ENCODE measurements at regions not wholly inside any gene's neighbourhood (a gene's known extent, or its start where the extent isn't known, plus 50 kb on each side); places are given as distances from the start of the nearest gene placed in this dataset.

GRCh38 chr16:73738266-73738665 is 558.3 kb upstream of the PSMD7 start:
- Histone ChIP-seq H3K27me3 (ENCODE audit: control insufficient read depth in 1 of 2, insufficient read depth in 2 of 2, low read length in 1 of 2) (no peaks in the 10 kb centered on the region), H3K27ac (ENCODE audit: low read depth in 1 of 2, low read length in 2 of 2) (no peak overlapping the region), H3K36me3 (ENCODE audit: control insufficient read depth in 1 of 2, insufficient read depth in 2 of 2, low read length in 1 of 2) (no peaks in the 10 kb centered on the region), H3K9me3 (ENCODE audit: control insufficient read depth, low read length) (peaks cover 2% of the 10 kb centered on the region), H3K4me3 (ENCODE audit: low read length in 2 of 2) (no peak overlapping the region), H3K4me1 (ENCODE audit: control insufficient read depth in 1 of 2, insufficient read depth in 2 of 2, low read length in 2 of 2) (peaks cover 0 to 1% of the 10 kb centered on the region in 2 donors)
- 92% methylated on average over 4 of the region's 4 CpGs for WGBS, 2 donors
- intact Hi-C loops (cut with DNase I): no loop called here
- DNase-seq: no peak
- no peak for ATAC-seq (ENCODE audit: low FRiP score)

GRCh38 chr16:73737637-73738036 is 559.0 kb upstream of the PSMD7 start:
- WGBS, 2 donors: 68 to 75% methylated on average over 3 of the region's 3 CpGs
- intact Hi-C loops (cut with DNase I): no loop called here
- DNase-seq (no peak), ATAC-seq (ENCODE audit: low FRiP score) (no peak)
- Histone ChIP-seq H3K4me1 (ENCODE audit: control insufficient read depth in 1 of 2, insufficient read depth in 2 of 2, low read length in 2 of 2) (peaks cover 0 to 1% of the 10 kb centered on the region in 2 donors), H3K9me3 (ENCODE audit: control insufficient read depth, low read length) (peaks cover 2% of the 10 kb centered on the region), H3K27me3 (ENCODE audit: control insufficient read depth in 1 of 2, insufficient read depth in 2 of 2, low read length in 1 of 2) (no peaks in the 10 kb centered on the region), H3K4me3 (ENCODE audit: low read length in 2 of 2) (no peak overlapping the region), H3K27ac (ENCODE audit: low read depth in 1 of 2, low read length in 2 of 2) (no peak overlapping the region), H3K36me3 (ENCODE audit: control insufficient read depth in 1 of 2, insufficient read depth in 2 of 2, low read length in 1 of 2) (no peaks in the 10 kb centered on the region)

GRCh38 chr16:73735954-73736353 is 560.7 kb upstream of the PSMD7 start:
- DNase-seq (no peak), ATAC-seq (ENCODE audit: low FRiP score) (no peak)
- H3K4me3 ChIP-seq (ENCODE audit: low read length in 2 of 2): no peak overlapping the region
- H3K36me3 ChIP-seq (ENCODE audit: control insufficient read depth in 1 of 2, insufficient read depth in 2 of 2, low read length in 1 of 2): no peaks in the 10 kb centered on the region
- H3K27me3 ChIP-seq (ENCODE audit: control insufficient read depth in 1 of 2, insufficient read depth in 2 of 2, low read length in 1 of 2): no peaks in the 10 kb centered on the region
- no peak overlapping the region for H3K27ac ChIP-seq (ENCODE audit: low read depth in 1 of 2, low read length in 2 of 2)
- intact Hi-C loops (cut with DNase I): no loop called here
- peaks cover 2% of the 10 kb centered on the region for H3K9me3 ChIP-seq (ENCODE audit: control insufficient read depth, low read length)
- 85 to 97% methylated on average over 1 of the region's 1 CpG for WGBS, 2 donors
- peaks cover 0 to 1% of the 10 kb centered on the region in 2 donors for H3K4me1 ChIP-seq (ENCODE audit: control insufficient read depth in 1 of 2, insufficient read depth in 2 of 2, low read length in 2 of 2)

GRCh38 chr16:73735018-73735417 is 561.6 kb upstream of the PSMD7 start:
- 64 to 65% methylated on average over 3 of the region's 3 CpGs for WGBS, 2 donors
- Histone ChIP-seq H3K4me3 (ENCODE audit: low read length in 2 of 2) (no peak overlapping the region), H3K27ac (ENCODE audit: low read depth in 1 of 2, low read length in 2 of 2) (no peak overlapping the region), H3K9me3 (ENCODE audit: control insufficient read depth, low read length) (peaks cover 2% of the 10 kb centered on the region), H3K4me1 (ENCODE audit: control insufficient read depth in 1 of 2, insufficient read depth in 2 of 2, low read length in 2 of 2) (peaks cover 0 to 1% of the 10 kb centered on the region in 2 donors), H3K27me3 (ENCODE audit: control insufficient read depth in 1 of 2, insufficient read depth in 2 of 2, low read length in 1 of 2) (no peaks in the 10 kb centered on the region), H3K36me3 (ENCODE audit: control insufficient read depth in 1 of 2, insufficient read depth in 2 of 2, low read length in 1 of 2) (no peaks in the 10 kb centered on the region)
- intact Hi-C loops (cut with DNase I): no loop called here
- DNase-seq (no peak), ATAC-seq (ENCODE audit: low FRiP score) (no peak)

GRCh38 chr16:73732681-73733080 is 563.9 kb upstream of the PSMD7 start:
- H3K27me3 ChIP-seq (ENCODE audit: control insufficient read depth in 1 of 2, insufficient read depth in 2 of 2, low read length in 1 of 2): no peaks in the 10 kb centered on the region
- H3K27ac ChIP-seq (ENCODE audit: low read depth in 1 of 2, low read length in 2 of 2): no peak overlapping the region
- DNase-seq (no peak), ATAC-seq (ENCODE audit: low FRiP score) (no peak)
- no peaks in the 10 kb centered on the region for H3K9me3 ChIP-seq (ENCODE audit: control insufficient read depth, low read length)
- H3K4me1 ChIP-seq (ENCODE audit: control insufficient read depth in 1 of 2, insufficient read depth in 2 of 2, low read length in 2 of 2): peaks cover 0 to 1% of the 10 kb centered on the region in 2 donors
- H3K4me3 ChIP-seq (ENCODE audit: low read length in 2 of 2): no peak overlapping the region
- H3K36me3 ChIP-seq (ENCODE audit: control insufficient read depth in 1 of 2, insufficient read depth in 2 of 2, low read length in 1 of 2): no peaks in the 10 kb centered on the region
- intact Hi-C loops (cut with DNase I): no loop called here
- WGBS, 2 donors: 98% methylated on average over 2 of the region's 2 CpGs

GRCh38 chr16:73732143-73732542 is 564.5 kb upstream of the PSMD7 start:
- intact Hi-C loops (cut with DNase I): no loop called here
- ATAC-seq (ENCODE audit: low FRiP score) (no peak), DNase-seq (no peak)
- peaks cover 0 to 1% of the 10 kb centered on the region in 2 donors for H3K4me1 ChIP-seq (ENCODE audit: control insufficient read depth in 1 of 2, insufficient read depth in 2 of 2, low read length in 2 of 2)
- H3K9me3 ChIP-seq (ENCODE audit: control insufficient read depth, low read length): no peaks in the 10 kb centered on the region
- no peaks in the 10 kb centered on the region for H3K36me3 ChIP-seq (ENCODE audit: control insufficient read depth in 1 of 2, insufficient read depth in 2 of 2, low read length in 1 of 2)
- H3K27me3 ChIP-seq (ENCODE audit: control insufficient read depth in 1 of 2, insufficient read depth in 2 of 2, low read length in 1 of 2): no peaks in the 10 kb centered on the region
- H3K4me3 ChIP-seq (ENCODE audit: low read length in 2 of 2): no peak overlapping the region
- H3K27ac ChIP-seq (ENCODE audit: low read depth in 1 of 2, low read length in 2 of 2): no peak overlapping the region
- WGBS, 2 donors: 94 to 95% methylated on average over 1 of the region's 1 CpG

GRCh38 chr16:73730481-73731090 is 566.0 kb upstream of the PSMD7 start:
- peaks cover 0 to 1% of the 10 kb centered on the region in 2 donors for H3K4me1 ChIP-seq (ENCODE audit: control insufficient read depth in 1 of 2, insufficient read depth in 2 of 2, low read length in 2 of 2)
- no peaks in the 10 kb centered on the region for H3K27me3 ChIP-seq (ENCODE audit: control insufficient read depth in 1 of 2, insufficient read depth in 2 of 2, low read length in 1 of 2)
- WGBS, 2 donors: 95% methylated on average over 15 of the region's 15 CpGs
- H3K27ac ChIP-seq (ENCODE audit: low read depth in 1 of 2, low read length in 2 of 2): no peak overlapping the region
- intact Hi-C loops (cut with DNase I): no loop called here
- H3K36me3 ChIP-seq (ENCODE audit: control insufficient read depth in 1 of 2, insufficient read depth in 2 of 2, low read length in 1 of 2): no peaks in the 10 kb centered on the region
- H3K4me3 ChIP-seq (ENCODE audit: low read length in 2 of 2): no peak overlapping the region
- no peaks in the 10 kb centered on the region for H3K9me3 ChIP-seq (ENCODE audit: control insufficient read depth, low read length)
- DNase-seq (no peak), ATAC-seq (ENCODE audit: low FRiP score) (no peak)

GRCh38 chr16:73725156-73725555 is 571.5 kb upstream of the PSMD7 start:
- H3K9me3 ChIP-seq (ENCODE audit: control insufficient read depth, low read length): no peaks in the 10 kb centered on the region
- intact Hi-C loops (cut with DNase I): no loop called here
- ATAC-seq (ENCODE audit: low FRiP score) (no peak), DNase-seq (no peak)
- no peaks in the 10 kb centered on the region for H3K4me1 ChIP-seq (ENCODE audit: control insufficient read depth in 1 of 2, insufficient read depth in 2 of 2, low read length in 2 of 2)
- WGBS, 2 donors: 47 to 55% methylated on average over 3 of the region's 3 CpGs
- no peak overlapping the region for H3K4me3 ChIP-seq (ENCODE audit: low read length in 2 of 2)
- no peaks in the 10 kb centered on the region for H3K27me3 ChIP-seq (ENCODE audit: control insufficient read depth in 1 of 2, insufficient read depth in 2 of 2, low read length in 1 of 2)
- no peak overlapping the region for H3K27ac ChIP-seq (ENCODE audit: low read depth in 1 of 2, low read length in 2 of 2)
- H3K36me3 ChIP-seq (ENCODE audit: control insufficient read depth in 1 of 2, insufficient read depth in 2 of 2, low read length in 1 of 2): no peaks in the 10 kb centered on the region

- no peak overlapping the region for H3K4me3 ChIP-seq (ENCODE audit: low read length in 2 of 2)
- no peaks in the 10 kb centered on the region for H3K27me3 ChIP-seq (ENCODE audit: control insufficient read depth in 1 of 2, insufficient read depth in 2 of 2, low read length in 1 of 2)
- H3K4me1 ChIP-seq (ENCODE audit: control insufficient read depth in 1 of 2, insufficient read depth in 2 of 2, low read length in 2 of 2): no peaks in the 10 kb centered on the region
- H3K9me3 ChIP-seq (ENCODE audit: control insufficient read depth, low read length): no peaks in the 10 kb centered on the region
- H3K36me3 ChIP-seq (ENCODE audit: control insufficient read depth in 1 of 2, insufficient read depth in 2 of 2, low read length in 1 of 2): no peaks in the 10 kb centered on the region
- intact Hi-C loops (cut with DNase I): no loop called here
- ATAC-seq (ENCODE audit: low FRiP score): no peak
- no peak overlapping the region for H3K27ac ChIP-seq (ENCODE audit: low read depth in 1 of 2, low read length in 2 of 2)
- DNase-seq: no peak
- WGBS, 2 donors: 3 to 8% methylated on average over 2 of the region's 2 CpGs
Measured at GRCh38 chr16:73724503-73724902, 572.1 kb upstream of the PSMD7 start.

Measured in aorta (tissue), 5 donors.